Suprapubic skin (tissue), 4 donors: ENCODE measurements at regions not wholly inside any gene's neighbourhood (a gene's known extent, or its start where the extent isn't known, plus 50 kb on each side); places are given as distances from the start of the nearest gene placed in this dataset.

Experiments
- DNase-seq, 2 donors: peaks; one replicate each; pipeline ENCODE4 v3.0.0-alpha.2; 2019; ENCODE audit warnings: low spot score in 2 of 2
- H3K27ac ChIP-seq: fragments of 200-600 bp; sonication (generic); one replicate; pipeline ENCODE4 v1.5.1; 2019
- H3K27me3 ChIP-seq: fragments of 200-600 bp; sonication (generic); one replicate; pipeline ENCODE4 v1.5.1; 2019
- H3K36me3 ChIP-seq: fragments of 200-600 bp; sonication (generic); one replicate; pipeline ENCODE4 v1.5.1; 2019
- H3K4me1 ChIP-seq: fragments of 200-600 bp; sonication (generic); one replicate; pipeline ENCODE4 v1.5.1; 2019
- H3K4me3 ChIP-seq: fragments of 200-600 bp; sonication (generic); one replicate; pipeline ENCODE4 v1.5.1; 2019; ENCODE audit warnings: mild to moderate bottlenecking
- H3K9me3 ChIP-seq: fragments of 200-600 bp; sonication (generic); one replicate; pipeline ENCODE4 v1.5.1; 2019
- CTCF ChIP-seq, 2 donors: fragments of 200-600 bp in 1 of 2; fragments of 450-650 bp in 1 of 2; sonication (generic) in 1 of 2; IDR thresholded peaks; one replicate each; pipeline ENCODE4 v1.5.1; 2016 to 2019; ENCODE audit warnings: antibody characterized with exemption in 2 of 2, mild to moderate bottlenecking in 1 of 2, moderate library complexity in 1 of 2
- EP300 ChIP-seq: sonication (generic); formaldehyde crosslinking; IDR thresholded peaks from one replicate; pipeline ENCODE4 v1.6.1; 2017; ENCODE audit warnings: antibody characterized with exemption
- POLR2A ChIP-seq, 2 donors: fragments of 450-650 bp; IDR thresholded peaks; one replicate each; pipeline ENCODE4 v1.6.1; 2017; ENCODE audit warnings: antibody characterized with exemption in 2 of 2, mild to moderate bottlenecking in 2 of 2, moderate library complexity in 2 of 2
- POLR2AphosphoS5 ChIP-seq, 3 donors: sonication (generic); formaldehyde crosslinking; IDR thresholded peaks; one replicate each; pipeline ENCODE4 v1.6.1; 2017; ENCODE audit warnings: antibody characterized with exemption in 3 of 3
- WGBS: methylation state at CpG from one replicate; pipeline ENCODE4 v1.1.5; 2018; 5-methylcytosine and 5-hydroxymethylcytosine counted together

- no peaks in the 10 kb centered on the region for H3K36me3 ChIP-seq
- 64% methylated on average over 7 of the region's 7 CpGs for WGBS
- H3K4me3 ChIP-seq: no peak overlapping the region
- no peak for TF ChIP-seq CTCF (IDR thresholded peaks at IDR 0.05)
- TF ChIP-seq POLR2A (IDR thresholded peaks at IDR 0.05): no peak
- no peak for TF ChIP-seq POLR2AphosphoS5 (IDR thresholded peaks at IDR 0.05)
- TF ChIP-seq EP300: no peak
- DNase-seq: no peak
- H3K27me3 ChIP-seq: no peaks in the 10 kb centered on the region
- H3K4me1 ChIP-seq: peaks cover 11% of the 10 kb centered on the region
- no peak overlapping the region for H3K27ac ChIP-seq
- H3K9me3 ChIP-seq: no peaks in the 10 kb centered on the region
Measured at GRCh38 chr7:47672271-47672791, 90.4 kb upstream of the TNS3 start.

GRCh38 chr7:47671358-47671757, 89.4 kb upstream of the TNS3 start:
- Histone ChIP-seq H3K27me3 (no peaks in the 10 kb centered on the region), H3K4me1 (peaks cover 11% of the 10 kb centered on the region), H3K9me3 (no peaks in the 10 kb centered on the region), H3K27ac (no peak overlapping the region), H3K4me3 (no peak overlapping the region), H3K36me3 (no peaks in the 10 kb centered on the region)
- WGBS: 95% methylated on average over 13 of the region's 13 CpGs
- no peak for DNase-seq
- TF ChIP-seq POLR2A (IDR thresholded peaks at IDR 0.05) (no peak), EP300 (no peak), POLR2AphosphoS5 (IDR thresholded peaks at IDR 0.05) (no peak), CTCF (IDR thresholded peaks at IDR 0.05) (no peak)

- Histone ChIP-seq H3K4me3 (no peak overlapping the region), H3K36me3 (no peaks in the 10 kb centered on the region), H3K9me3 (no peaks in the 10 kb centered on the region), H3K4me1 (peaks cover 11% of the 10 kb centered on the region), H3K27ac (no peak overlapping the region), H3K27me3 (no peaks in the 10 kb centered on the region)
- 83% methylated on average over 6 of the region's 6 CpGs for WGBS
- no peak for DNase-seq
- no peak for TF ChIP-seq POLR2A (IDR thresholded peaks at IDR 0.05)
- TF ChIP-seq POLR2AphosphoS5 (IDR thresholded peaks at IDR 0.05): no peak
- no peak for TF ChIP-seq CTCF (IDR thresholded peaks at IDR 0.05)
- no peak for TF ChIP-seq EP300
Measured at GRCh38 chr7:47670729-47671128, 88.8 kb upstream of the TNS3 start.

GRCh38 chr7:47669901-47670384, 88.0 kb upstream of the TNS3 start:
- H3K4me3 ChIP-seq: no peak overlapping the region
- H3K27me3 ChIP-seq: no peaks in the 10 kb centered on the region
- H3K9me3 ChIP-seq: no peaks in the 10 kb centered on the region
- H3K27ac ChIP-seq: peak overlapping the region; percentile 70
- whole genome bisulfite sequencing: 54% methylated on average over 8 of the region's 8 CpGs
- DNase-seq: no peak
- H3K4me1 ChIP-seq: peaks cover 11% of the 10 kb centered on the region
- TF ChIP-seq POLR2A (IDR thresholded peaks at IDR 0.05) (no peak), POLR2AphosphoS5 (IDR thresholded peaks at IDR 0.05) (no peak), CTCF (IDR thresholded peaks at IDR 0.05) (no peak), EP300 (no peak)
- no peaks in the 10 kb centered on the region for H3K36me3 ChIP-seq

GRCh38 chr7:47669178-47669891, 87.4 kb upstream of the TNS3 start:
- no peaks in the 10 kb centered on the region for H3K36me3 ChIP-seq
- WGBS: 51% methylated on average over 10 of the region's 10 CpGs
- peak overlapping the region; percentile 70 for H3K27ac ChIP-seq
- H3K4me3 ChIP-seq: no peak overlapping the region
- H3K9me3 ChIP-seq: no peaks in the 10 kb centered on the region
- H3K27me3 ChIP-seq: no peaks in the 10 kb centered on the region
- TF ChIP-seq POLR2A (IDR thresholded peaks at IDR 0.05): no peak
- peak in 1 of 3 donors; percentile 47 for TF ChIP-seq POLR2AphosphoS5 (IDR thresholded peaks at IDR 0.05)
- no peak for TF ChIP-seq EP300
- no peak for TF ChIP-seq CTCF (IDR thresholded peaks at IDR 0.05)
- DNase-seq: peak; percentile 83 to 90
- H3K4me1 ChIP-seq: peaks cover 11% of the 10 kb centered on the region
